OCI-LY7 (cell line): ENCODE measurements at regions not wholly inside any gene's neighbourhood (a gene's known extent, or its start where the extent isn't known, plus 50 kb on each side); places are given as distances from the start of the nearest gene placed in this dataset.

Experiments
- BruUV-seq: library from RNA; stranded (reverse); fragments of 400-500 nt; replicated peaks from 2 replicates; lab custom pipeline; 2021; lab: Mats Ljungman, UMichigan
- CTCF ChIA-PET: fragments of 300-600 bp; sonication (Branson Sonifier 250); formaldehyde crosslinking; loops from one replicate; lab custom pipeline; 2022; ENCODE audit warnings: antibody characterized with exemption; ENCODE audit not compliant: unreplicated experiment; lab: Charles Lee
- POLR2A ChIA-PET: fragments of 300-600 bp; sonication (Branson Sonifier 250); formaldehyde crosslinking; loops from one replicate; lab custom pipeline; 2022; ENCODE audit warnings: antibody characterized with exemption; lab: Charles Lee
- DNase-seq: peaks from one replicate; pipeline ENCODE4 v3.0.0-alpha.2; 2015; ENCODE audit warnings: low spot score
- H2AFZ ChIP-seq: fragments of 200-600 bp; sonication (generic), shearing (Covaris generic); 2 replicates; pipeline ENCODE4 v1.6.1; 2014; ENCODE audit warnings: mild to moderate bottlenecking, antibody characterized with exemption, low read length, moderate library complexity
- H3K27ac ChIP-seq: fragments of 200-600 bp; sonication (generic); 2 replicates; pipeline ENCODE4 v1.5.1; 2014; ENCODE audit warnings: mixed run types, low read depth, mild to moderate bottlenecking, moderate library complexity, low read length, inconsistent platforms; ENCODE audit not compliant: poor library complexity, severe bottlenecking
- H3K36me3 ChIP-seq: fragments of 200-600 bp; sonication (generic); 2 replicates; pipeline ENCODE4 v1.6.1; 2014; ENCODE audit warnings: mild to moderate bottlenecking, antibody characterized with exemption, low read length, moderate library complexity, mixed read lengths; ENCODE audit not compliant: insufficient read depth
- H3K4me1 ChIP-seq: fragments of 200-600 bp; sonication (generic); 2 replicates; pipeline ENCODE4 v1.5.1; 2014; ENCODE audit warnings: mild to moderate bottlenecking, low read length; ENCODE audit not compliant: insufficient read depth, poor library complexity, severe bottlenecking
- H3K4me2 ChIP-seq: fragments of 200-600 bp; sonication (generic); 2 replicates; pipeline ENCODE4 v1.6.1; 2014; ENCODE audit warnings: mild to moderate bottlenecking, low read length
- H3K4me3 ChIP-seq: fragments of 200-600 bp; sonication (generic); 2 replicates; pipeline ENCODE4 v1.5.1; 2014; ENCODE audit warnings: mild to moderate bottlenecking, low read depth, low read length; ENCODE audit not compliant: poor library complexity, severe bottlenecking
- H3K79me2 ChIP-seq: fragments of 200-600 bp; sonication (generic); 2 replicates; pipeline ENCODE4 v1.6.1; 2016; ENCODE audit warnings: low read depth, mild to moderate bottlenecking, low read length, moderate library complexity, mixed read lengths; ENCODE audit not compliant: insufficient read depth
- H3K9me2 ChIP-seq: fragments of 200-600 bp; sonication (generic); 2 replicates; pipeline ENCODE4 v1.6.1; 2016; ENCODE audit warnings: mild to moderate bottlenecking, low read length, mixed read lengths; ENCODE audit not compliant: insufficient read depth
- H3K9me3 ChIP-seq: fragments of 200-600 bp; sonication (generic); 2 replicates; pipeline ENCODE4 v1.6.1; 2014; ENCODE audit warnings: mild to moderate bottlenecking, mixed run types, low read length, mixed read lengths
- H4K20me1 ChIP-seq: fragments of 200-600 bp; sonication (generic); 2 replicates; pipeline ENCODE4 v1.6.1; 2014; ENCODE audit warnings: mild to moderate bottlenecking, antibody characterized with exemption, low read length, moderate library complexity, mixed read lengths; ENCODE audit not compliant: insufficient read depth
- EZH2phosphoT487 ChIP-seq: fragments of 200-600 bp; sonication (generic); IDR thresholded peaks from 2 replicates; pipeline ENCODE4 v1.6.1; 2018; ENCODE audit warnings: low read depth, borderline replicate concordance, mild to moderate bottlenecking, mixed run types, antibody characterized with exemption, low read length, moderate library complexity, mixed read lengths
- intact Hi-C: fragments of 100-400 bp; cut with micrococcal nuclease; formaldehyde crosslinking; loops from one replicate; pipeline ENCODE4 v1.10.0; 2022; ENCODE audit not compliant: unreplicated experiment
- TF ChIP-seq, protein P1 (sequence below): fragments of 200-600 bp; sonication (generic); conservative IDR thresholded peaks from 2 replicates; pipeline ENCODE4 v1.5.1; 2014; ENCODE audit warnings: mild to moderate bottlenecking, antibody characterized with exemption, low read length, moderate library complexity, mixed read lengths

DNA sequence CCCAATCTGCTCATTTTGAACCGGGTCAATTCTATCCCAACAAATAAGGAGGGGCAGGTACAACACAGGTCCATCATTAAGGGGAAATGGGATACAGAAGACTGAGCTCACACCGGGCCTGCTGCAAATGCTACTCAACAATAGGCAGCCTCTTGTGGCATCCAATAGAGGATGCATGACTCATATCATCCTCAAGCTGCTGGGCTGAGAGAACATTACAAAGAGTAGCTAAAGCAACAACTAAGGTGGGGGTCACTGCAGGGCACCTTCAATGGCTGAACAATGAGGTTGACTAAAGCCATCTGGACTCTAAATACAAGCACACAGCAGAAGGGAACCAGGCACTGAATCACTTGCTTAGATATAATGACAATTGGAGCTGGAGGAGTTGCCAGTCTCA lies 130.1 kb upstream of the SYN3 start:
- H4K20me1 ChIP-seq, result no peaks in the 10 kb centered on the region
- intact Hi-C loops, result no loop called here
- H3K9me3 ChIP-seq, result peaks cover 11% of the 10 kb centered on the region; the same call in 1 of the 2 replicates
- POLR2A ChIA-PET, result interaction anchor here (0.7 to 1.1 kb wide), 2 partner anchors 77 to 164 kb away, joined by 4 to 5 read pairs; no protein-coding TSS in a partner anchor
- H3K27ac ChIP-seq, result no peak overlapping the region
- peak overlapping the region; percentile 7; the same call in 1 of the 2 replicates for H2AFZ ChIP-seq
- H3K9me2 ChIP-seq, result no peaks in the 10 kb centered on the region
- BruUV-seq, result no TSS peak
- CTCF ChIA-PET, result no interaction called here
- peaks cover 49% of the 10 kb centered on the region for H3K4me1 ChIP-seq
- H3K4me3 ChIP-seq, result no peak overlapping the region
- H3K4me2 ChIP-seq, result no peak overlapping the region
- TF ChIP-seq, protein P1, sequence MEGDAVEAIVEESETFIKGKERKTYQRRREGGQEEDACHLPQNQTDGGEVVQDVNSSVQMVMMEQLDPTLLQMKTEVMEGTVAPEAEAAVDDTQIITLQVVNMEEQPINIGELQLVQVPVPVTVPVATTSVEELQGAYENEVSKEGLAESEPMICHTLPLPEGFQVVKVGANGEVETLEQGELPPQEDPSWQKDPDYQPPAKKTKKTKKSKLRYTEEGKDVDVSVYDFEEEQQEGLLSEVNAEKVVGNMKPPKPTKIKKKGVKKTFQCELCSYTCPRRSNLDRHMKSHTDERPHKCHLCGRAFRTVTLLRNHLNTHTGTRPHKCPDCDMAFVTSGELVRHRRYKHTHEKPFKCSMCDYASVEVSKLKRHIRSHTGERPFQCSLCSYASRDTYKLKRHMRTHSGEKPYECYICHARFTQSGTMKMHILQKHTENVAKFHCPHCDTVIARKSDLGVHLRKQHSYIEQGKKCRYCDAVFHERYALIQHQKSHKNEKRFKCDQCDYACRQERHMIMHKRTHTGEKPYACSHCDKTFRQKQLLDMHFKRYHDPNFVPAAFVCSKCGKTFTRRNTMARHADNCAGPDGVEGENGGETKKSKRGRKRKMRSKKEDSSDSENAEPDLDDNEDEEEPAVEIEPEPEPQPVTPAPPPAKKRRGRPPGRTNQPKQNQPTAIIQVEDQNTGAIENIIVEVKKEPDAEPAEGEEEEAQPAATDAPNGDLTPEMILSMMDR, result no peak
- no peak for TF ChIP-seq EZH2phosphoT487
- no peaks in the 10 kb centered on the region for H3K79me2 ChIP-seq
- peak; percentile 30 for DNase-seq
- no peaks in the 10 kb centered on the region for H3K36me3 ChIP-seq

DNA sequence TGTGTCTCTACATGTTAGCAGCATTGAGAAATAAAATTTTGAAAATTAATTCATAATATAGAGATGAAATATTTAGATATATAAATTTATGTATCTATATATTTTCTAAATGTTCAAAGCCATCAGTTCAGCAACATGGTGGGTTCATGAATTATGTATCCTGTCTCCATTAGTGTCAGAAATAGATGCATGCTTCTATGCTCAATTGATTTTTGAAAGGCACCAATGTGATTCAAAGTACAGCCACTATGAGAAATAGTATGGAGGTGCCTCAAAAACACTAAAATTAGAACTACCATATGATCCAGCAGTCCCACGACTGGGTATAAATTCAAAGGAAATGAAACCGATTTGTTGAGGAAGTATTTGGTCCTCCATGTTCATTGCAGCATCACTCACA lies 128.6 kb upstream of the SYN3 start:
- no peaks in the 10 kb centered on the region for H3K79me2 ChIP-seq
- peaks cover 36% of the 10 kb centered on the region for H3K4me1 ChIP-seq
- no peak for DNase-seq
- H2AFZ ChIP-seq, result no peak overlapping the region
- TF ChIP-seq EZH2phosphoT487, result no peak
- TF ChIP-seq, protein P1, result no peak
- POLR2A ChIA-PET, result interaction anchor here (0.9 to 1.3 kb wide), 2 partner anchors 54 to 73 kb away, joined by 3 read pairs; no protein-coding TSS in a partner anchor
- no peak overlapping the region for H3K27ac ChIP-seq
- CTCF ChIA-PET, result no interaction called here
- no peaks in the 10 kb centered on the region for H3K9me2 ChIP-seq
- peaks cover 19% of the 10 kb centered on the region for H3K9me3 ChIP-seq
- intact Hi-C loops, result no loop called here
- H3K4me2 ChIP-seq, result no peak overlapping the region
- H3K4me3 ChIP-seq, result no peak overlapping the region
- no TSS peak for BruUV-seq
- no peaks in the 10 kb centered on the region for H4K20me1 ChIP-seq
- H3K36me3 ChIP-seq, result no peaks in the 10 kb centered on the region

DNA sequence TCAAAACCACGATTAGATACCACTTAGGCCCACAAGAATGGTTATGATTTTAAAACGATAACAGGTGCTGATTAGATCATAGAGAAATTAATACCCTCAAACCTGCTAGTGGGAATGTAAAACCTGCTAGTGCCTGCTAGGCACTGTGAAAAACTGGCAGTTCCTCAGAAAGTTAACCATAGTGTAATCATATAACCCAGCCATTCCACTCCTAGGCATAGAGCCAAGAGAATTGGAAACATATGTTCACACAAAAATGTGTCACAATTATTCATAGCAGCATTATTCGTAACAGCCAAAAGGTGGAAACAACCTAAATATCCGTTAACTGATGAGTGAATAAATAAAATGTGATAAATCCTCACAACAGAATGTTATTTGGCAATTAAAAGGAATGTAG lies 122.2 kb upstream of the SYN3 start:
- Histone ChIP-seq H3K36me3 (no peaks in the 10 kb centered on the region), H3K9me2 (no peaks in the 10 kb centered on the region), H3K4me2 (no peak overlapping the region), H3K27ac (no peak overlapping the region), H3K4me3 (no peak overlapping the region), H3K4me1 (peaks cover 8% of the 10 kb centered on the region), H3K9me3 (peaks cover 17% of the 10 kb centered on the region), H3K79me2 (no peaks in the 10 kb centered on the region), H4K20me1 (no peaks in the 10 kb centered on the region), H2AFZ (peak overlapping the region; percentile 29; the same call in 1 of the 2 replicates)
- POLR2A ChIA-PET, result interaction anchor here (0.6 kb wide), 1 partner anchor 57 kb away, joined by 3 read pairs; no protein-coding TSS in a partner anchor
- CTCF ChIA-PET, result no interaction called here
- intact Hi-C loops, result no loop called here
- DNase-seq, result no peak
- no TSS peak for BruUV-seq
- TF ChIP-seq EZH2phosphoT487, result no peak
